Fibroblast of lung (primary cell): ENCODE measurements at regions not wholly inside any gene's neighbourhood (a gene's known extent, or its start where the extent isn't known, plus 50 kb on each side); places are given as distances from the start of the nearest gene placed in this dataset.
A peak's percentile ranks its signal among the peaks of the same experiment; 100 is the strongest.

Experiments used
- EZH2 ChIP-seq: IDR thresholded peaks from 2 replicates; pipeline ENCODE4 v1.5.1; 2012; ENCODE audit warnings: low read length, control low read depth, mild to moderate bottlenecking; ENCODE audit errors: missing control alignments
- TF ChIP-seq, protein P1 (sequence below), 2 donors: IDR thresholded peaks in 1 of 2; conservative IDR thresholded peaks in 1 of 2; 1 replicate in 1 of 2; 2 replicates in 1 of 2; pipeline ENCODE4 v1.5.1; 2011 to 2012; ENCODE audit warnings: low read length in 2 of 2, control low read depth in 1 of 2, inconsistent platforms in 1 of 2, low read depth in 1 of 2, mild to moderate bottlenecking in 1 of 2

- no peak for TF ChIP-seq EZH2
- TF ChIP-seq, protein P1, sequence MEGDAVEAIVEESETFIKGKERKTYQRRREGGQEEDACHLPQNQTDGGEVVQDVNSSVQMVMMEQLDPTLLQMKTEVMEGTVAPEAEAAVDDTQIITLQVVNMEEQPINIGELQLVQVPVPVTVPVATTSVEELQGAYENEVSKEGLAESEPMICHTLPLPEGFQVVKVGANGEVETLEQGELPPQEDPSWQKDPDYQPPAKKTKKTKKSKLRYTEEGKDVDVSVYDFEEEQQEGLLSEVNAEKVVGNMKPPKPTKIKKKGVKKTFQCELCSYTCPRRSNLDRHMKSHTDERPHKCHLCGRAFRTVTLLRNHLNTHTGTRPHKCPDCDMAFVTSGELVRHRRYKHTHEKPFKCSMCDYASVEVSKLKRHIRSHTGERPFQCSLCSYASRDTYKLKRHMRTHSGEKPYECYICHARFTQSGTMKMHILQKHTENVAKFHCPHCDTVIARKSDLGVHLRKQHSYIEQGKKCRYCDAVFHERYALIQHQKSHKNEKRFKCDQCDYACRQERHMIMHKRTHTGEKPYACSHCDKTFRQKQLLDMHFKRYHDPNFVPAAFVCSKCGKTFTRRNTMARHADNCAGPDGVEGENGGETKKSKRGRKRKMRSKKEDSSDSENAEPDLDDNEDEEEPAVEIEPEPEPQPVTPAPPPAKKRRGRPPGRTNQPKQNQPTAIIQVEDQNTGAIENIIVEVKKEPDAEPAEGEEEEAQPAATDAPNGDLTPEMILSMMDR (conservative IDR thresholded peaks at IDR 0.05 in 1 of 2, IDR thresholded peaks at IDR 0.05 in 1 of 2; ENCODE audit: low read depth in 1 of 2, low read length in 2 of 2): peak; percentile 58 to 85
Measured at GRCh38 chr11:109853156-109853776, 239.9 kb upstream of the ZC3H12C start.
